Esophagus muscularis mucosa (tissue), 4 donors: ENCODE measurements at regions not wholly inside any gene's neighbourhood (a gene's known extent, or its start where the extent isn't known, plus 50 kb on each side); places are given as distances from the start of the nearest gene placed in this dataset.

Experiments
- DNase-seq: peaks from one replicate; pipeline ENCODE4 v3.0.0-alpha.2; 2017; ENCODE audit errors: extremely low spot score
- H3K27ac ChIP-seq, 4 donors: fragments of 200-600 bp; sonication (generic); replicated peaks in 1 of 4; 1 replicate in 3 of 4; 2 replicates in 1 of 4; pipeline ENCODE4 v1.5.1; 2016 to 2019; ENCODE audit warnings: mild to moderate bottlenecking in 1 of 4
- H3K27me3 ChIP-seq, 4 donors: fragments of 200-600 bp; sonication (generic); one replicate each; pipeline versions ENCODE4 v1.5.1 to v1.6.0; 2016 to 2019
- H3K36me3 ChIP-seq, 4 donors: fragments of 200-600 bp; sonication (generic); one replicate each; pipeline ENCODE4 v1.5.1; 2016 to 2019
- H3K4me1 ChIP-seq, 4 donors: fragments of 200-600 bp; sonication (generic); one replicate each; pipeline ENCODE4 v1.5.1; 2016 to 2019
- H3K4me3 ChIP-seq, 4 donors: fragments of 200-600 bp; sonication (generic); 1 replicate in 2 of 4; 2 replicates in 2 of 4; pipeline ENCODE4 v1.5.1; 2016 to 2019; ENCODE audit warnings: mild to moderate bottlenecking in 4 of 4, moderate library complexity in 1 of 4
- H3K9me3 ChIP-seq, 4 donors: fragments of 200-600 bp; sonication (generic); 1 replicate in 3 of 4; 2 replicates in 1 of 4; pipeline ENCODE4 v1.5.1; 2016 to 2019
- CTCF ChIP-seq, 3 experiments: fragments of 200-600 bp in 2 of 3; fragments of 450-650 bp in 1 of 3; sonication (generic) in 2 of 3; IDR thresholded peaks; one replicate each; pipeline ENCODE4 v1.5.1; 2017 to 2019; ENCODE audit warnings: antibody characterized with exemption in 3 of 3, mild to moderate bottlenecking in 2 of 3, moderate library complexity in 1 of 3
- EP300 ChIP-seq: sonication (generic); formaldehyde crosslinking; IDR thresholded peaks from one replicate; pipeline ENCODE4 v1.6.1; 2017; ENCODE audit warnings: antibody characterized with exemption
- POLR2A ChIP-seq: fragments of 450-650 bp; IDR thresholded peaks from one replicate; pipeline ENCODE4 v1.6.1; 2017; ENCODE audit warnings: antibody characterized with exemption, moderate library complexity, mild to moderate bottlenecking, low read depth
- POLR2AphosphoS5 ChIP-seq, 2 donors: sonication (generic); formaldehyde crosslinking; IDR thresholded peaks; one replicate each; pipeline ENCODE4 v1.6.1; 2017; ENCODE audit warnings: antibody characterized with exemption in 2 of 2
- WGBS: methylation state at CpG from one replicate; pipeline ENCODE4 v1.1.5; 2018; 5-methylcytosine and 5-hydroxymethylcytosine counted together
- intact Hi-C: fragments of 100-400 bp; cut with DNase I; formaldehyde crosslinking; loops from one replicate; pipeline ENCODE4 v1.15.1; 2023

- DNase-seq = no peak
- no peak overlapping the region for H3K4me3 ChIP-seq
- intact Hi-C loops = no loop called here
- H3K4me1 ChIP-seq = peaks cover 4 to 12% (median 9%) of the 10 kb centered on the region in 4 donors
- WGBS = 78% methylated on average over 2 of the region's 2 CpGs
- no peak overlapping the region for H3K27ac ChIP-seq
- no peaks in the 10 kb centered on the region for H3K27me3 ChIP-seq
- no peaks in the 10 kb centered on the region for H3K9me3 ChIP-seq
- no peaks in the 10 kb centered on the region for H3K36me3 ChIP-seq
- TF ChIP-seq CTCF (IDR thresholded peaks at IDR 0.05) (no peak), POLR2AphosphoS5 (IDR thresholded peaks at IDR 0.05) (no peak), POLR2A (no peak), EP300 (no peak)
Measured at GRCh38 chr1:168881656-168882260, 152.8 kb upstream of the DPT start.

GRCh38 chr1:168887381-168887780 lies 158.4 kb upstream of the DPT start:
- WGBS = 80% methylated on average over 4 of the region's 4 CpGs
- intact Hi-C loops = no loop called here
- Histone ChIP-seq H3K27me3 (no peaks in the 10 kb centered on the region), H3K27ac (no peak overlapping the region), H3K4me3 (no peak overlapping the region), H3K4me1 (no peaks in the 10 kb centered on the region), H3K9me3 (peaks cover 0 to 5% (median 0%) of the 10 kb centered on the region in 4 donors), H3K36me3 (no peaks in the 10 kb centered on the region)
- no peak for DNase-seq
- TF ChIP-seq EP300 (no peak), POLR2A (no peak), CTCF (IDR thresholded peaks at IDR 0.05) (no peak), POLR2AphosphoS5 (IDR thresholded peaks at IDR 0.05) (no peak)

GRCh38 chr1:168888418-168888817 lies 159.4 kb upstream of the DPT start:
- Histone ChIP-seq H3K27ac (no peak overlapping the region), H3K4me1 (no peaks in the 10 kb centered on the region), H3K27me3 (no peaks in the 10 kb centered on the region), H3K4me3 (no peak overlapping the region), H3K36me3 (no peaks in the 10 kb centered on the region), H3K9me3 (peaks cover 0 to 5% (median 0%) of the 10 kb centered on the region in 4 donors)
- intact Hi-C loops = no loop called here
- TF ChIP-seq EP300 (no peak), POLR2AphosphoS5 (IDR thresholded peaks at IDR 0.05) (no peak), CTCF (IDR thresholded peaks at IDR 0.05) (no peak), POLR2A (no peak)
- no peak for DNase-seq
- WGBS = 47% methylated on average over 2 of the region's 2 CpGs

- Histone ChIP-seq H3K4me1 (no peaks in the 10 kb centered on the region), H3K27me3 (no peaks in the 10 kb centered on the region), H3K4me3 (peak overlapping the region in 1 of 4 donors; percentile 1), H3K9me3 (peaks cover 0 to 5% (median 0%) of the 10 kb centered on the region in 4 donors), H3K36me3 (no peaks in the 10 kb centered on the region), H3K27ac (peak overlapping the region; percentile 33 to 62 (median 58))
- 58% methylated on average over 3 of the region's 3 CpGs for WGBS
- TF ChIP-seq EP300 = no peak
- intact Hi-C loops = no loop called here
- DNase-seq = no peak
Measured at GRCh38 chr1:168892931-168893330, 163.9 kb upstream of the DPT start.

GRCh38 chr1:168893359-168893801 lies 164.4 kb upstream of the DPT start:
- DNase-seq = no peak
- Histone ChIP-seq H3K27me3 (no peaks in the 10 kb centered on the region), H3K27ac (peak overlapping the region; percentile 33 to 62 (median 58)), H3K36me3 (no peaks in the 10 kb centered on the region), H3K9me3 (peaks cover 0 to 3% (median 0%) of the 10 kb centered on the region in 4 donors), H3K4me3 (peak overlapping the region in 1 of 4 donors; percentile 1), H3K4me1 (no peaks in the 10 kb centered on the region)
- 65% methylated on average over 3 of the region's 3 CpGs for whole genome bisulfite sequencing
- peak; percentile 41 to 46 for TF ChIP-seq POLR2AphosphoS5 (IDR thresholded peaks at IDR 0.05)
- no peak for TF ChIP-seq EP300
- TF ChIP-seq CTCF (IDR thresholded peaks at IDR 0.05) = no peak
- no peak for TF ChIP-seq POLR2A
- intact Hi-C loops = no loop called here
